Skin epidermis (tissue), 12 donors: ENCODE measurements at regions not wholly inside any gene's neighbourhood (a gene's known extent, or its start where the extent isn't known, plus 50 kb on each side); places are given as distances from the start of the nearest gene placed in this dataset.
A peak's percentile ranks its signal among the peaks of the same experiment; 100 is the strongest.

Experiments used
- H3K27ac ChIP-seq, 21 experiments: fragments of 200-600 bp; sonication (generic) in 11 of 21; one replicate each; pipeline ENCODE4 v1.5.0; 2020; ENCODE audit warnings: mild to moderate bottlenecking in 3 of 21, inconsistent platforms in 2 of 21, moderate library complexity in 2 of 21
- H3K4me3 ChIP-seq, 7 experiments: fragments of 200-600 bp; sonication (generic) in 2 of 7; one replicate each; pipeline ENCODE4 v1.5.0; 2020; ENCODE audit warnings: inconsistent platforms in 2 of 7, mild to moderate bottlenecking in 2 of 7, moderate library complexity in 1 of 7

DNA sequence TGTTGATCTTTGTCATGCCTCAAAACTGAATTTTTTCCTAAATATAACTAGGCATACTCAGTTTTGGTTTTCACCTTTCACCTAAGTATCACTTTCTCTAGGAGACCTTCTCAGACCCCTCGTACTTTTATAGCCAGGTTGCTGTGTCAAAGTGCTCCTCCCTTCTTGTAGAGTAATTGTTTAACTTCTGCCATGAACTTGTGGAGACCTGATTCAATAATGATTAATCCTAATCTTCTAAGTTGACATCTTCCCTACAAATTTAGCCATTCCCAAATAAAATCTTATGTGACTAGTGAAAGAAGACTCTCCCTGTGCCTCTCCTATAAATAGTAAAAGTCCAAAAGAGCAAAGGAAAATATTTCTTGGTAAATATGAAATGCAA lies 159.8 kb downstream of the SPATA31D1 start:
- H3K4me3 ChIP-seq, result no peak overlapping the region
- H3K27ac ChIP-seq, result peak overlapping the region in 1 of 21 experiments; percentile 63

DNA sequence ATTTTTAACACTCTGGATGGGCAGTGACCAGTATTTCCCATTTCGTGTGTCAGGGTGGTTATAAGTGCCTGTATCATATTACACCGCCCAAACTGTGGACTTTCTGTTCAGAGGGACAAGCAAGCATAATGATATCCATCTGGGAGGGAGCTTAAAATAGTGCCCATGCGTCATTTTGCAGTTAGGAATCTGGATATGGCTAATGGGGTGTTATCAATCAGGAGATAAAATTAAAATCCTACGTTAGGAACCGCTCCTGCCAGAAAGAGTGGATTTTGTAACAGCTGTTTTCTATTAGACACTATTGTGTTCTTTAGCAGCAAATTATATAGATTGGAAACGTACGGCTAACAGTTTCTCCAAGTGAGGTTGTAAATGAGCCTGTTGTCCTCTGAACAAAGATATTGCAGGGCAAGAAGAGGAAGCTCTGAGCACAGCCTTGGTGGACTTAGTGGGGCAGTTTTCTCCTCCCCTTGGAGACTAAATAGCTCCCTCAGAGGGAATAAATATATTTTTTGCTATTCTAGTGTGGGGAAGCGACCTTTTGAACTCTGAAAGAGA lies 160.4 kb downstream of the SPATA31D1 start:
- peak overlapping the region in 3 of 21 experiments; percentile 10 to 63 (median 13) for H3K27ac ChIP-seq
- H3K4me3 ChIP-seq, result no peak overlapping the region

DNA sequence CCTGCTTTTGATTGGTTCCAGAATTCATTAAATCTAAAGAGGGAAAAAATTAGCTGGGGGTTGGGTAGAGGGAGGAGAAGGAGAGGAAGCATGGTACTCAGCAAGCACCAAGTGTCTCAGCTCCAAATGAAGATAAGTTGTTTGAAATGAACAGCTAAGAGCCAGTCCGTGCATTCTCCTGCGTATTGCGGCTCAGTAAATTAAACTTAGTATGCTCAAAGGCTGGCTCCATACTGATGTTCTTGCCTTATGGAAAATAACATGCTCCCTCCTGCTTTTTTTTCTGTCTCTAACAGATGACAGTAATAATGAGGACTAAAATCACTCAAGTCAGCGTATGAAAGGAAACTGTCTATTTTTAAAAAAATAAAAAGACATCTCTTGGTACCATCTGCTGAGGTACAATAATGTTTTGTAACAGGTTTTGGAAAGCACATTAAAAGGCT lies 161.0 kb downstream of the SPATA31D1 start:
- Histone ChIP-seq H3K4me3 (no peak overlapping the region), H3K27ac (peak overlapping the region in 3 of 21 experiments; percentile 10 to 40 (median 13))

DNA sequence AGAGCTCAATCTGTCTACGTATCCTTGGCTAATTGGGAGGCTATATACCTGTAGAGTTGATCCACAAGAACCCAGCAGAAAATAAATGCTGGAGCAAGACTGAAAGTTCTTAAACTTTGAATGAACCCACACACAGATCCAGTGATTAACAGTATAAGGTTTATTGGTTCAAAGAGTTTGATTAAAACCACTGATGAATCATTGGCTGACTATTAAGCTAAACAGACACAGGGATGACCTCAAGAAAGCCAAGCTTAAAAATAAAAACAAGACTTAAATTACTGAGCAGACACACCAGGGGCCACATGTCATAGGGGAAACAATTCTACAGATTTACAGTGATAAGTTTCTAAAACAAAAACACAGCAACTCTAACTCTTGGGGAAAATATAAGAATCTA lies 163.6 kb downstream of the SPATA31D1 start:
- Histone ChIP-seq H3K4me3 (no peak overlapping the region), H3K27ac (no peak overlapping the region)

DNA sequence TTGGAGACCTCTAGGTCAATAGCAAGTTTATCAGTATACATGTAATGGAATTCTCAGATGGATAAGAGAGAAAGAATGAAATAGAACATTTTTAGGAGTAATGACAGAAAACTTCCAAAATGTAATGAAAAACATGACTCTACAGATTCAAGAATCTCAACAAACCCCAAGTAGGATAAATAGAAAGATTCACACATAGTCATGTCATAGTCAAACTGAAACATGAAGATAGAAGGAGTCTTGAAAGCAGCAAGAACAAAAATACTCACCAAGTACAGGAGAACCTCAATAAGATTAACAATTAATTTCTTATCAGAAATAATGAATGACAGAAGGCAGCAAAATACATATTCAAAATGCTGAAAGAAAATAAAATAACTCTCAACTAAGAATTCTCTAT lies 164.5 kb downstream of the SPATA31D1 start:
- H3K27ac ChIP-seq, result no peak overlapping the region
- no peak overlapping the region for H3K4me3 ChIP-seq

DNA sequence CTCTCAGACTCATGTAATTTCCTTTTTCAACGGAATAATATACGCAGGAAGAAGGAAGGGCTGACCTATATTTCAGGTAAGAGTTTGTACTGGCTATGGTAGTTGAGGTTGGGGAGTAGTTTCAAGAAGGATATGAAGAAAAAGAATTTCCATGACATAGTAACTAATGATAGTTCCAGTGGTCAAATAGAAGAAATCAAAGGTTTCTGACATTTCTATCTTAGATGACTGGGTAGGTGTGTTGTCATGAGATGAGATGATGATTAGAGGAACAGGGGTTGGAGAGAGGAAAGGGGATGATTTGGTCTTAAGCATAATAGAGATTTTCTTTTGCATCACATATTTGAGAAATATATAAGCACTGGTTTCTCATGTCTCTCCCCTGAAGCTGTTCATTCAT lies 166.0 kb downstream of the SPATA31D1 start:
- Histone ChIP-seq H3K27ac (no peak overlapping the region), H3K4me3 (no peak overlapping the region)

DNA sequence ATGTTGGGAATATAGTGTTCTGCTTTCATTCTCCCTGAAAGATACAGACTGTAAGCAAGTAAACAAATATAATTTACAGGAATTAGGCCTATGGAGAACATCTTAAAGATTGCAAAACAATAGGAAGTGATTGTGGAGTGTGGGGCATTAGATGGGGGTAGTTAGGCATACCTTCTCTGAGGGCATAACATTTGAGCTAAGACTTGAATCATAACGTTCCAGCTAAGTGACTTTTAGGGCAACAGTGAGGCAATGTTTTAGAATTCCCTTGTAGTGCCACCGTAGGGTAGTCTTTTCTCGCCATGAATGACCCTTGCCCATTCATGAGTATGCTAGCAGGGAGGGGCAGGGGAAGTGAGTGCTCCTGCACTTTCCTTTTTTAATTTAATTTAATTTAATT lies 173.3 kb downstream of the SPATA31D1 start:
- no peak overlapping the region for H3K4me3 ChIP-seq
- no peak overlapping the region for H3K27ac ChIP-seq

DNA sequence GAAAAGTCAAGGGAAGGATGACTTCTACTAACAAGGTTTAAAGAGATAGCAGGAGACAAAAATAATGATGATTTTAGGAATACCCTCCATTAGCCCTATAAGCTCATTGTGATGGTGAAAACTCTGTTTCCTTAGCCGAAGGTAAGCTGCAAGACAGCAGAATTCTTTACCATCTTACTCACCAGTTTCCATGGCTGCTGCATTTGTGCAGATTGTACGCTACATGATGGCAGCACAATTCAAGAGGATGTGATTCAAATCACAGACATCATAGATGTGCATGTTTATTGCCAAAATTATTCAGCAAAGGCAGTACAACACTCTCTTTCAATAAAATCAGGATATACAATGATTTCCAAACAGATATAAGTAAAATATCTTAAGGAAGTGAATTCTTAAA lies 175.6 kb downstream of the SPATA31D1 start:
- Histone ChIP-seq H3K4me3 (no peak overlapping the region), H3K27ac (no peak overlapping the region)

DNA sequence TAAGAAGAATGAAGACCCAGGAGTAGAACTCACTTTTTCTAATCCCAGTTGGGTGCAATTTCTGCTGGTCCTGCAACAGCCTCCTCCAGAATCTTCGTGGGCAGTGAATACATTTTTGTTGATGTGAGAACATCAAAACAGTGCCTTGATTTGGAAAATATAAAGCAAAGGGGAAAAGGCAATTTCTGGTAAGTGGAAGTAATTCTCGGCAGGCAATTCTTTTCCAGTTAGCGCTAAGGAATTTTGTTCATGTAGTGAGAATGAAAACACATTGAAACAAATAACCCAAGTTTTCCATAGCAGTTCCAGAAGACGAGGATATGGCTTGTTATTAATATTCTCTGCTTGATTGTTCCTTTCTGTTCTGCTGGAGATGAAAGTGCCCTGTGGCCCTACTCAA lies 178.7 kb downstream of the SPATA31D1 start:
- Histone ChIP-seq H3K27ac (peak overlapping the region in 2 of 21 experiments; percentile 13 to 49), H3K4me3 (no peak overlapping the region)

DNA sequence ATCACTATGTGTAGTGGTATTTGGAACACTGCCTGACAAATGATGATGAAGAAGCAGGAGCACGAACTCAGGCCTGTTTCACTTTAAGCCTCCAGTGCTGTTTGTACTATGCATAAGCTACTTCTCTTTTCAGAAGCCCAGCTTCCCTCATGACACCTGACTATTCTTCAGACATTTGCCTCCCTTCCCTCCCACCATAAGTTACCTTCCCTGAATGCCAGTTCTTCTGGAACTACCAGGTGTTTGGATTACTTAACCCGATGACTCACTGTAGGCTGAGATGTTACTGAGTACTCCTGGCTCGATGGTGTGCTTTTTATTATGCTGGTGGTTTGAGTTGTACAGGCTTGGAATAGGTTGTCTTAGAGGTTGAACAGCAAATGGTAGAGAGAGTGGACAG lies 180.0 kb downstream of the SPATA31D1 start:
- Histone ChIP-seq H3K27ac (peak overlapping the region in 4 of 21 experiments; percentile 19 to 49 (median 35)), H3K4me3 (no peak overlapping the region)

DNA sequence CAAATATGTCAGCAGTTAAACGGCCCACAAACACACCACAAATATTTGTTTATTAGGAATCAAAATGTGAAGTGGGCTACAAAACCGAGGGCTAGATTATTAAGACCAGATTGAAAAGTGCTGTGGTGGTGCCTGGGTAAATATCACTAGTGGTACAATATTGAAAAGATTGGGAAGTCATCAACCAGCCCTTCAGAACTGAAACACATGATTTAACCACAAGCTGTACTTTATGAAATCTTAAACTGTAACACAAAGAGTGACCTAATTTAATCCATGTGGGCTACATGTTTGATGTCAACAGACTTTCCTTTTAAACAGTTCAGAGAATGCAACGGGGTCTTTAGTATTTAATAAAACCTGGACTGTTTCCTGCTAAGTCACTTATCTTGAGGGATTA lies 182.3 kb downstream of the SPATA31D1 start:
- Histone ChIP-seq H3K4me3 (no peak overlapping the region), H3K27ac (peak overlapping the region in 1 of 21 experiments; percentile 18)

DNA sequence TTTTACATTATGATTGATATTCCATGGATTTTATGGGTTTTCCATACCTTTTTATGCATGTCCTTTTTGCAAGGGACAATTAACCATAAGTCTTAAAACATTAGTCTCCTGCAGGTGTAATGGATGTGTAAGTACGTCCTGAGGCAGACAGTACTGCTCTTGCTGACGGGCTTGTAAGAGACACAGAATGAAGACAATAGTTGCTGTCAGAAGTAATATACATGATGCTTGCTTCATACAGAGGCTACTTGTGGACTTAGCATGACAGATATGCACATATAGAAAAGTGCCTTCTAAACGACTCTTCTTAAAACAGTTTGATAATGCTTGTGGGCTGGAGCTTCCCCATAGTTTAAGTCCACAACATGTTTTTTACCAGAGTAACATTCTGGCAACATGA lies 182.7 kb downstream of the SPATA31D1 start:
- Histone ChIP-seq H3K4me3 (no peak overlapping the region), H3K27ac (no peak overlapping the region)

DNA sequence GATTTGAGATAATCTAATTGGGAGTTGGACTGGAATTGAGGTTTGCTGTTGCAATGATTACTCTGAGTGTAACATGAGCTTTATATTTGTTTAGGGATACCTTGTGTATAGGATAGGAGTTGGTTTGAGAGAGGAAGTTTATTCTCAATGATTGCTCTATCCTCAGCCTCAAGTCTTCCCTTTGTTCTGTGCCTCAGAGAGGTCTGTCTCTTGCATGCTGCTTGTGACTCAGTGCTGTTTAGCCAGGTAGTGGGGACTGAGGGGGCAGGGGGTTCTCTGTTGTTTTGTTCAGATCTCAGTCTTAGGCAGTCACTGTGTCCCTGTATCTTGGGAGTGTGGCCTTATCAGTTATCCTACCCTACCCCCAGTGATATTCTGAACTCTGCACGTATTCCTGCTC lies 192.1 kb downstream of the SPATA31D1 start:
- Histone ChIP-seq H3K4me3 (no peak overlapping the region), H3K27ac (no peak overlapping the region)

DNA sequence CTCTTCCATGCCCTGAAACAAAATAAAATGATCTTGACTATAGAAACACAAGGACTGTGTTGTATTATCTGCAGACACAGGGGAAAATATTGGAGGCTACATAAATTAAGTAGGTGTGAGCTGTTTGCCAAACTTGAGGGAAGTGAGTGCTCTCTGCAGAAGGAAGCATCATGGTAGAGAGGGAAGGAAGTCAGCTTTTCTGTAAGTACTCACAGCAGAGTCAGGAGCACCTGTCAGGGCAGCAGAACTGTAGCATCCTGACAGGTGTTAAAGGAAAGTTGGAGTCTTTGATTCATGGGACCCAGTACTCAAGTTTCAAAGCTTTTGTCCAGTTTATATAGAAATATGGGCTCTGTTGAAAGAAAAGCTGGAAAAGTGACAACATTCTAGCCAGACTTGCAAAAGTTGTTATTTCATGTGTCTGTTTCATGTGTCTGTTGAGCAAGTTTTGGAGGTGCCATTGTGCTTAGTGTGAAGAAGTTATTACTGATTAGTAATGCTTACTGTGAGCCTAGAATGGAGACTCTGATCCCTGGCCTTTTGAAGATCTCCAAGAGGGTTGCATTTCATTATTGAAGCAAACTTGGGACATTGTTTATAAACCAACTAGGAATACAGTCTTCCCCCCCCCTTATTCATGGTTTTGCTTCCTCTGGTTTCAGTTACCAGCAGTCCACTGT lies 194.7 kb downstream of the SPATA31D1 start:
- Histone ChIP-seq H3K4me3 (no peak overlapping the region), H3K27ac (no peak overlapping the region)

DNA sequence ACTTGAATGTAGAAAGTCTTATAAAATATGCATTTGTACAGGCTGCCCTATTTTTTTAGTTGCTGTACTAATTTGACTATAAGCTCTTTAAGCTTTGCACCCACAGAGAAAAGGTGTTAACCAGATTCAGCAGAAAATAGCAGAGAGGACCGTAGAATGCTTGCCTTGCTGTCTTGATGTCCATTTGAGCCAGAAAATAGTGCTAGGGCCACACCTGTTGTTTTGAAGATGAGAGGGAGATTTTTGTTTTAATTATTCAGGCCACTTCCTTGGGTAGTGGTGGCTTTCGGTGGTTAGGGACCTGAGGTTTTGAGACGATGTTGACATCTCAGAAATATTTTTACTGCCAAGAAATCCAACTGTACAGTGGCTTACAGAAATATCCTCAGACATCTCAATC lies 196.0 kb downstream of the SPATA31D1 start:
- H3K4me3 ChIP-seq, result no peak overlapping the region
- H3K27ac ChIP-seq, result no peak overlapping the region

DNA sequence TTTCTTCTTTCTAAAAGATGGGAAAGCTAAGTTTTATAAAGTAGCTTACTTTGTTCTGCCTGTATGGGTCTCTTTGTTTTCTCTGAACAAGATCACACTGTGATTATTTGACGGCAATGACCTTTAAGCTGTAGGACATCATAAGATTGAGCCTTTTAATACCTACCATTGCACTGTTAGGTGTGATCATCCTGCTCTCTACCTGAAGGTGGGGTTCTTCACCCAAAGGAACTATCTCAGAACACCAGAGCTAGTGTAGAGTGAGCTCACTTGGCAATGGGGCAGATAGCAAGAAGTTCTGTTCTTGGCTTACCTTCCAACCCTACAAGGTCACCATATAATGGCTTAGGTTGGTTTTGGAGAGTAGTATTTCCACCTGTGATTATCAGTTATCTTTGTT lies 200.2 kb downstream of the SPATA31D1 start:
- H3K27ac ChIP-seq, result no peak overlapping the region
- H3K4me3 ChIP-seq, result no peak overlapping the region

DNA sequence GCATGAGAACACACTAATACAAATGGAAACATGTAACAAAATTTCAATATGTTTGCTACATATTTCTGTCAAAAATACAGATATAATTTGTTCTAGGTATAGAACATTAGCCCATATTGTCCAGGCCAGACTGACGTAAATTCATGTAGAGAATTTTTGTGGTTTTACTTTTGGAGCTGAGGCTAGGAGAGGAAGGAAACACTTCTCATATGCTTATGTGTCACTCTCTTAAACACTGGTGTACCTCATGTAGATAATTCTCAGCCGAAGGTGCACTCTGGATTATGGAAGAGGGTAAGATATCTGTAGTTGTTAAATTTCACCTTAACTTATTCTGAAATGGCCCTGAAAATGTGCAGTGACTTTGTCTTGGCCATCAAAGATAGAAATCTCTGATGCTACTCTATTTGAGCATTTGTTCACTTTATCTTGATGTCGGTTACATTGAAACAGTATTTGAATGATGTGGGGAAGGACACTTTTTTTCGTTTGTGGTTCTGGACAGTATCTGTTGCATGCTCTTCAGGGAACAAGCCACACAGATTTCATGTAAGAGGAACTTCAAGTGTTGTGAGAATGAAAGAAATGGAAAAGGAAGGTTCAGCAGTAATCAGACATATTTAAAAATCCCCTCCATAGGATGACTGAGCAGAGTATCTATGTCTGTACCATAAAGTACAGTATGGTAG lies 202.7 kb downstream of the SPATA31D1 start:
- H3K4me3 ChIP-seq, result no peak overlapping the region
- no peak overlapping the region for H3K27ac ChIP-seq

DNA sequence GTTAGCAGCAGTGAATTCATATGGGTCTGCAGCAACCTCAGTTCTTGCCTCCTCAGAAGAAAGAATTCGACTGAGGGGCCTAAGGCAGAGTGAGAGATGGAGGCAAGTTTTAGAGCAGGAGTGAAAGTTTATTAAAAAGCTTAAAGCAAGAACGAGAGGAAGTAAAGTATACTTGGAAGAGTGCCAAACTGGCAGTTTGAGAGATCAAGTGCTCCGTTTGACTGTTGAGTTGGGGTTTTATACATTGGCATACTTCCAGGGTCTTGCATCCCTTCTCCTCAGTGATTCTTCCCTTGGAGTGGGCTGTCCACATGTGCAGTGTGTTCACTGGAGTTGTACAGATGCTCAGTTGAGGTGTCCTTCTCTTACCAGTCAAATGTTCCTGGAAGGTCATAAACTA lies 203.6 kb downstream of the SPATA31D1 start:
- H3K4me3 ChIP-seq, result no peak overlapping the region
- H3K27ac ChIP-seq, result no peak overlapping the region

DNA sequence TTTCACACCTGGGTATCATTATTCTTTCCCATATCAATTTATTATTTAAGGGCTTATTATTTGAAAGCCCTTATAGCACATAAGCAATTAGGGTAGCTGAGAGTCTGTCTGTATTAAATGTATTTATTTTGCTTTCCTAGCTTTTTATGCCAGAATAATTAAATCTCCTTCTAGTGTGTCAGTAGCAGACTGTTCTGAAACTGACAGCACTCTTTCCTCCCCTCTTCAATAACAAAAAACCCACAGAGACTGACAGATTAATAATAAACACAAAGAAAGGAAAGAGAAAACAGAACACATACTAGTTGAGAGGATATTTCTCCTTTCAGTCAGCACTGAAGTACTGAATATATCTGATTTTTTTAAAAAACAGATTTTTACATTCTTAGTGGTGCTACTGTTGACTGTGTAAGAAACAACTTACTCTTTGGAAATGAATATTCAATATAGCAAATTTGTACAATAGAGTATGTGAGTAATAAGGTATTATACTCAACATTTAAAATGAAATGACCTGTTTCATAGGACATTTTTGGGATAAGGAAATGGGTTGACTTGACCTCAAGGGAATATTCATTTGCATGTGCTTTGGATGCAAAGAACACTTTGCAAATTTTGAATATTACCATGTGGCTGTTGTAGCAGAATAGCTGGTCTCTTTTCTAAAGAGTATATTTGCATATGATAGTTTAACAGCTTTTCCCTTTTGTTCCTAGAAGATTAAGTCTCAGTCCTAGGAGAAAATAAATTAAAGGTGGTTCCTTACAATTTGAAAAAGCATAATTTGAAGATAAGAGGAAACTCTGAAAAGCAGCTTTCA lies 208.3 kb downstream of the SPATA31D1 start:
- H3K4me3 ChIP-seq, result no peak overlapping the region
- H3K27ac ChIP-seq, result no peak overlapping the region

DNA sequence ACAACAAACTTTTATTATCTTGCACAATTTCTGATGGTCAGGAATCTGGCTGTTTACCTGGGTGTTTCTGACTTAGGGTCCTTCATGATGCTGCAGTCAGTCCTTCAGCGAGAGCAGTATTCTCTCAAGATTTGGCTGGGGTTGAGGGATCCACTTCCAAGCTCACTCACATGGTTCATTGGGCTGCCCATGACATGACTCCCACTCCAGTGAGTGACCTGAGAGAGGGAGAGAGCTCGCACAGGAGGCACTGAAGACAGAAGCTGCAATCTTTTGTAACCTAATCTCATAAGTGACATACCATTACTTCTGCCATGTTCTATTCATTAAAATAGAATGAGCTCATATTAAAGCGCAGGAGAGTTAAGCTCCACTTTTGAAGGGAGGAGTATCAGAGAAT lies 212.6 kb downstream of the SPATA31D1 start:
- H3K4me3 ChIP-seq, result no peak overlapping the region
- H3K27ac ChIP-seq, result no peak overlapping the region
